HG03280 (cell line): ENCODE measurements at regions not wholly inside any gene's neighbourhood (a gene's known extent, or its start where the extent isn't known, plus 50 kb on each side); places are given as distances from the start of the nearest gene placed in this dataset.
A peak's percentile ranks its signal among the peaks of the same experiment; 100 is the strongest.

Source experiments
- ATAC-seq: cut with Tn5 transposase; IDR thresholded peaks from one replicate; pipeline ENCODE4 v1.9.1; 2021; ENCODE audit warnings: mild to moderate bottlenecking, moderate library complexity; ENCODE audit not compliant: unreplicated experiment

DNA sequence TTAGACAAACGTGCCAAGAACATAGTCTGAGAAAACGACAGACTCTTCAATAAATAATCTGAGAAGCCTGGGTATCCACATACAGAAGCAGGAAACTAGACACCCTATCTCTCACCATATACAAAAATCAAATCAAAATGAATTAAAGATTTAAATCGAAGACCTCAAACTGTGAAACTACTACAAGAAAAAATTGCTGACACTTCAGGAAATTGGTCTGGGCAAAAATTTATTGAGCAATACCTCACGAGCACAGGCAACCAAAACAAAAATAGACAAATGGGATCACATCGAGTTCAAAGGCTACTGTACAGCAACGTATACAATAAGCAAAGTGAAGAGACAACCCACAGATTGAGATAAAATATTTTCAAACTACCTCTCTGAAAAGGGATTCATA lies 292.8 kb upstream of the RGS18 start:
- no peak for ATAC-seq

DNA sequence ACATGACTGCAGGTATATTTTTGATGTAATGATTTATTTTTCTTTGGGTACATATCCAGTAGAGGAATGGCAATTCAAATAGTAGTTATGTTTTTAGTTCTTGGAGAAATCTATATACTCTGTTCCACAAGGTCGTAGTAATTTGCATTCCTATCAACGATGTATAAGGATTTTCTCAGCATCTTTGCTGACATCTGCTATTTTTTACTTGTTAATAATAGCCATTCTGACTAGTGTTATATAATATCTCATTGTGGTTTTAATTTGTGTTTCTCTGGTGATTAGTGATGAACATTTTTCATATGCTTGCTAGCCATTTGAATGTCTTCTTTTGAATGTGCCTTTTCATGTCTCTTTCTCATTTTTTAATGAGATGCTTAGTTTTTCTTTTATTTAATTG lies 292.1 kb upstream of the RGS18 start:
- no peak for ATAC-seq

DNA sequence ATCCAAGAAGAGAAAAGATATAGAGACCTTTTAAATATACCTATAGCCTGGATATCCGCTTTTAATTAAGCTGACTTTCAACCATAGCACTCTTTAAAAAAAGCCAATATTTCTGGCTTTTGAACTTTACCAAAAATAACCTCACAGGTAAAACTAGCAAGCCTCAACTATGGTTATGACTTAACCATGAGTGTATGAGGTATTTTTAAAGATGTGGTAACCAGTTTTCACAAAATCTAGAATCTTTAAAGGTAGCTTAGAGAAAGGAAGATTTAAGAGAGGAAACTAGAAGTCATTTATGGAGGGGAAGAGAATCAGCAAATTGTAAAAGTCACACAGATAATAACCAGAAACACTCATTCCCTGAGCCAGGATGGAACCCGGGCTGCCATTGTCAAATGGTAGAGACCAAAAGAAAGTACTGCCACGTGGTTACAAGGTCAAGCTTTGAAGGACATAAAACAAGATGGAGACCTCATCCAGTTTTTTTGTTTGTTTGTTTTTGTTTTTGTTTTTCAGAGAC lies 288.4 kb upstream of the RGS18 start:
- no peak for ATAC-seq

DNA sequence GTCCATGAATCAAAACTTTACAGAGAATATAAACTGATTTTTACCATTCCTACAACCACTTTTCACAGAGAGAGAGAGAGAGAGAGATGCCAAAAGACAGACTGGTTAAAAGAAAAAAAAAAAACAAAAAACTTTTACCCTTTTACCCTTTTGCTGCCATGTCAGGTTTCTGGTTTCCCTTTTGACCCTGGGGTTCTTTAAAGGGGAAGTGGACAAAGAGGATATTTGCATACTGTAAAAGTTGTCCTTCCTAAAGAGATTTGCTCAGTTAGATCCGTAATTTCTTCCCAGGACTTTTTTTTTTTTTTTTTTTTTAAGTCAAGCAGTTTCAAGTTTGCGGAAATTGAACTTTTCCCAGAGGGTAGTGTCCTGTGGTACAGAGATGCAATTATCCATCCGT lies 287.8 kb upstream of the RGS18 start:
- peak; percentile 53 for ATAC-seq

DNA sequence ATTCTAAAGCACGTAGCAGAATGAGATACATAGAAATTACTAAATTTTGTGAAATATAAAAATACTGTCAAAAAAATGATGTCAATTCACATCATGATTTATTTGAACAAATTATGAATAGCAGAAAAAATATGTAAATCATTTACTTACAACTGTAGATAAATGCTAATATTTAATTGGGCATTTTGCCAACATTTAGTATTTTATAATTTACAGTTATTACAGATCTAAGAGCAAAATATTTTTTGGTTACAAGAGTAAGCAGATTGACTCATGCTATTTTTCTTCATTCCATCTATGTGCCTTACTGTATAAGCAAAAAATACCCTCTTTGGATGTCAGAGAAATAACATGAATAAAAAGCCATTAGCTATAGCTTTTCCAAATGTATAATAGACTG lies 282.3 kb upstream of the RGS18 start:
- ATAC-seq, result no peak

DNA sequence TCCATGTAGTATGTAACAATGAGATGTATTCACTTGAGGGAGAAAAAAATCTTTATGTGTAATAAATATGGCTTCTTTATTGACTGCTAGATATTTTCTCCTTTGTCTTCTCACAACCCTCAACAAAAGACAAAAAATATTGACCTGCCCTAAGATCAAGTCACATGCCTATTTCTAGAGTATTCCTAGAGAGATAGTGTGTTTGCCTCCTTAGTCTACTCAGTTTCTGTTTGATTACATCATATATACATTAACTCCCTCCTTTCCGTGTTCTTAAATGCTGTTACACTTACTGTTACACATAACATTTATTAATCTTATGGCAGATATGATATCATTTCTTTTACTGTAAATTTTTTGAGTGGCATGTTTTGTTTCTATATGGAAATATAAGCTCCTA lies 281.6 kb upstream of the RGS18 start:
- ATAC-seq, result no peak

DNA sequence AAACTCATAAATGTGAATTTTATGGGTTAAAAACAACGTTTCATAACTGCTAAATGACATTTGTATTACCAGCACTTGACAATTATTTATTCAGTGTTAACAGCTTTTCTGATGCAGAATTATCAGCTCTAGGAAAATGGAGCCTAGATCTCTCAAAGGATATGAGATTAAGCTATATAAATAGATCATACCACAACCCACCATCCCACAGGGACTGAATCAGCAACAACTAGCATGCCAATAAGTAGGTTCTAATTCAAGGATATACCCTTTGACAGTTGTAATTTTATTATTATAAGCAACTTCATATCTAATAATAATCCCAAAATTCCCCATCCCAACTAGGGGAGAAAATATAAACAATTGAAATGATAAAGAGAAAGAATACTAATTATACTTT lies 275.4 kb upstream of the RGS18 start:
- no peak for ATAC-seq

DNA sequence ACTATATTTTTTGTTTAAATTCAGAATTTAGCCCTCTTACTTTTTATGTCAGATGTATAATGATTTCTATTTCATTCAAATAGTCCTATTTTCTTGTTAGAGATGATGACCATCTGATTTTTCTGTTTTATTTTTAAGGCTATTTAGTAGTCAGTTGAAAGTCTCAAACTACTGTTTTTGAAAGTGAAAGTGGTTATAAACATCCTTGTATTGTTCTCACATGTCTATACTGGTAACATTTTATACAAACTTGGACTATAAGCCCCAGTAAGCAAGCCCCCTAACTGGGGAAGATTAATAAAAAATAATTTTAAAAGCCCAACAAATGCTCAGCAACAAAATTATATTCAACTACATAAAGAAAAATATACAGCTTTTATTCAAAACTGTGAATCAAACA lies 271.3 kb upstream of the RGS18 start:
- ATAC-seq, result no peak

DNA sequence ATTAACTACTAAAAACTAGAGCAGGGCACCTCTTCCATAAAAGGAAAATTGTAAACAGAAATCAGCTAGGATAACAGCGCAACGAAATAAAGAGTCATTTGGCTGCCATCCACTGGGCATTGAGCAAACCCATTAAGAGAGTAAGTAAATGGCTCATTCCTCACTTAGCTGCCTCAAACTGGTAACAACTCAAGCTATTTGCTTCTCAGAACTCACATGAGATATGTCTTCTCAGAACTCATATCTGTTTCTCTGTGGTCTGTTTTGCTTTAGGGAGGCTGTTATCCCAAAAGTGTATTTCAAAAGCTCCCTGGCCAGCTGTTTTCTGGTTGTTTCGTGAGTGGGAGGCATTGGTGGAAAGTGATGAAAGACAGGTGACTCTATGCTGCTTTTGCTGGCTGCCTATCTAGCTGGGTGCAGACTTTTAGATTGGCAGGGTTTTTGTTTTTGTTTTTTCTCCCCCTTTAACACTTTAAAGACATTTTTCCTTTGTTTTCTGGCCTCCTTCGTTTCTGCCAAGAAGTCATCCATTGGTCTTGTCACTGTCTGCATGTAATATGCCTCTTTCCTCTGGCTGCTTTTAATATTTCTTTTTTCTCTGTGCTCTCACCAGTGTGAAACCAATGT lies 269.2 kb upstream of the RGS18 start:
- no peak for ATAC-seq

DNA sequence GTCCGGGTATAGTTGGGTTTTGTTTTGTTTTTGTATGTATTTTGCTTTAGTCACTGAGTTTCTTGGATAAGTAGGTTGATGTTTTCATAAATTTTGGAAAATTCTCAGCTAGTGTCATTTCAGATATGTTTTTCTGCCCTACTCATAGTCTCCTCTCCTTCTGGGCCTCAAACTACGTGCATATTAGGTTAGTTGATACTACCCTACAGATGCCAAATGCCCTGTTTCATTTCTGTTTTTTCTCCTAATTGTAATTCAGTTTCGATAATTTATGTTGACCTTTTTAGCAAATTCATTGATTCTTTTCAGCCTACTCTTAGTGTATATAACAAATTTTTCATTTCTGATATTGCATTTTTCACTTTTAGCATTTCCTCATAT lies 268.6 kb upstream of the RGS18 start:
- no peak for ATAC-seq

DNA sequence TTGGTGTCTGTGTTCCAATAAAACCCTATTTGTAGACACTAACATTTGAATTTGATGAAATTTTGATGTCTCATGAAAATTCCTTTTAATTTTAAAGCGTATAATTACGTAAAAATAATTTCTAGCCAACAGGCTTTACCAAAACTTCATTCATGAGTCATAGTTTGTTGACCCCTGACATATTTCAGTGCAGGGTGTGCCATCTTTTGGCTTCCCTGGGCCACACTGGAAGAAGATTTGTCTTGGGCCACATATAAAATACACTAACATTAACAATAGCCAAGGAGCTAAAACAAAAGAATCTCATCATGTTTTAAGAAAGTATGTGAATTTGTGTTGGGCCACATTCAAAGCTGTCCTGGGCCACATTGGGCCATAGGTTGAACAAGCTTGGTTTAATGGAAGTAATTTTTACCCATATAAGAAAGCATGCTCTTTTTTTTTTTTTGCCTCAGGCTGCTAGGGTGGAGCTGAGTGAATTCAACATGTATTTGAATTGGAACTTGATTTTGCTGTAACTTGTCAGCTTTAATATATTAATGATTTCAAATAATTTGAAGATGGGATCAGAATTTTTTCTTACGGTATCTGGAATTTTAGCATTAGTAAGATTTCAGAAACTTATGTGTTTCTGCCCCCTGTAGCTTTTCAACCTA lies 267.7 kb upstream of the RGS18 start:
- no peak for ATAC-seq

DNA sequence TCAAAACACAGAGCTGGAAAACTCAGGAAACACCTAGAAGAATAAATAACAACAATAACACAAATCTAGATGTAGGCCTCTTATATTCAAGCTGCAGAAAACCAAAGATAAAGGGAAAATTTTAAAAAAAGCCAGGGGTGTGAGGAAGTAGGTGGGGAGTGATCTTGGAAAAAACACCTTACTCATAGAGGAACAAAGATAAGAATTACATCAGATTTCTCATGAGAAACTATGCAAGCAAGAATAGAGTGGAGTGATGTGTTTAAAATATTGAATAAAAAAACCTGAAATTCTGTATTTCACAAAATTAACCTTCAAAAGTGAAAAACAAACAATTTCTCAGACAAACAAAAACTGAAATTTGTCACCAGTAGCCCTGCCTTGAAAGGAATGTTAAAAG lies 265.5 kb upstream of the RGS18 start:
- ATAC-seq, result no peak

DNA sequence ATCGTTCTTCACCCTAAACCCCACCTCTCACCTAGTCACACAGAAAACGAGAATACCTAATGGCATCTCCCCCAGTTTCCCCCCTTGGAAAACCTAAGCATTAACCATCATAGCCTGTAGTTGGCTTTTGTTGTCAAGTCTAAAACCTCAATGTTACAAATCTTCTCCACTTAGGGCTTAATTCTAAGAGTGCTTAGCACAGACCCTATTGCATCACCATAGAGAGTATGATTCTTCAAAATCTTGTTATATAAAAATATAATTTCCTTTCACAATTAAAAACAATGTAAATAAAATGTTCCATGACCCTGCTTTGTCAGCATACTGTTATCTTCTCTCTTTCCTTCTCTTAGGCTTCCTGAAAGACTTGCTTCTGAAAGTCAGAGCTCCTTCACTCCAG lies 263.2 kb upstream of the RGS18 start:
- ATAC-seq, result no peak

DNA sequence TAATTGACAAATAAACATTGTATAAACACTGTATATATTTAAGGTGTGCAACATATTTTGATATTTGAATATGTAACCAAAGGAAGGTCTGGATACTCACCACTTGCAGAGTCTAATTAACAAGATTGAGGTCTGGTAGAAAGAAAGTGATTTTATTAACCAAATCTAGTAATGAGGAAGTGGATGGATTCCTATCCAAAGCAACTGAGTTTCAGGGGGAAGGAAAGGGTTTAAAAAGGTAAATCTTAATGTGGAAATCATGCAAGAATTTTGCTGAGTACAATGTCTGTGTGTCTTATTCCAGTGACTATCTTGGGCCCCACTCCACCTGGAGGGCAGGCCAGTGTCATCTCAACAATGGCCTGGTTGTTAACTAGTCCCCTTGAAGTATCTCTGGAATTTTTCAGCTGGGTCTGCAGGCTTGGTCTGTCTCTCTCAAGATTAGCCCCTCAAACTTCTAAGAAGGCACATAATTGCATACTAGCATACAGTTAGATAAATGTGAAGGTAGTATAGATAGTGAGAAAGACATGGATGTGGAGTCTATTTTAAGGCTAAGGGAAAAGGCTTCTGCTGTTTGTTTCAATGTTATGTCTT lies 262.7 kb upstream of the RGS18 start:
- no peak for ATAC-seq

DNA sequence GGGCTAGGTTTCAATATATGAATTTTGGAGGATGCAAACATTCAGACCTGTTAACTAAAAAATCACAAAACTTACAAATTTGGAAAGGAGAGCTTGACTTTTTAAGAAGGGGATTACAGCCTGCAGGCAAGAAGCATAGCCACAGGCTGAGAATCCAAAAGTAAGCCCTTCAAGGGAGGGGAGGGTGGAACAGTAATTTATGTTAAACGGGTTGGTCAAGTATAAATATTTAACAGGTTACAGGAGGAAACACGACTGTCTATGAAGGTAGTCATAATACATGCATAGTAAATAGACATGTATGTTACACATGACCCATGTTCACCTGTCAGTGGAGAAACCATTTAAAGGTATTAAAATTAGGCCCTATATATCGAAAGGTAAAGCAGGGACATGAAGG lies 261.1 kb upstream of the RGS18 start:
- no peak for ATAC-seq

DNA sequence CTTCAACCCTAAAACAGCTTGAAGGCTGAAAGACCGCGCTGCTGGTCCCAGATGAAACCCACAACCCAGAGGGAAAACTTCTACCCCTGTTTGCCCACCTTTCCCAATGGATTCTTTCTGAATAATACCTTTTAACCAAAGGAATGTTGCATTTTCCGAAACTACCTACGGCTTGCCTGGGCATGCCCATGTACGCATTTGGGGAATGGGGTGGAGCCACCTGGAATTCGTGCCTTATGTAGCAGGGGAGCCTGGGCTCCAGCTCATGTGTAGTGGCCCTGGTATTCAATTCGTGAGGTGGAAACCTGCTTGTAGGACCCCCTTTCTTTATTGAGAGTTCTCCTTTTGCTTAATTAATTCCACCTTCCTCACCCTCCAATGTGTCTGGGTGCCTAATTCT lies 256.6 kb upstream of the RGS18 start:
- ATAC-seq, result no peak

DNA sequence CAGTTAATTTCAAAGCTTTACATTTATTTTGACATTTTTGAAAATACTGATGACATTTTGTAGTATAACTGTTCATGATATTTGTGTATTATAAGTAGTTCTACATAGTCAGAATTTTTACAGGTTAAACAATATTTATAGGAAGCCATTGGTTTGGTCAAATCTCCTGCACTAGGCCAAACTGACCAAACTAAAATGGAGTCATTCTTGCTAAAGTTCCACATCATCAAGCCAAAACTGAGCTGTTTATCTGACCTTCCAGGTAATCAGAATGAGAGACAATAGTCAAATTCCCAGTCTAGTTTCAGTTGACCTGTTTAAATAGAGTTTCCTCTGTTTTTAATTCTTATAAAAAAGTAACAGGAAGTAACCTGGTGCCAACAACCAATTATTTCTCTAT lies 253.3 kb upstream of the RGS18 start:
- no peak for ATAC-seq

DNA sequence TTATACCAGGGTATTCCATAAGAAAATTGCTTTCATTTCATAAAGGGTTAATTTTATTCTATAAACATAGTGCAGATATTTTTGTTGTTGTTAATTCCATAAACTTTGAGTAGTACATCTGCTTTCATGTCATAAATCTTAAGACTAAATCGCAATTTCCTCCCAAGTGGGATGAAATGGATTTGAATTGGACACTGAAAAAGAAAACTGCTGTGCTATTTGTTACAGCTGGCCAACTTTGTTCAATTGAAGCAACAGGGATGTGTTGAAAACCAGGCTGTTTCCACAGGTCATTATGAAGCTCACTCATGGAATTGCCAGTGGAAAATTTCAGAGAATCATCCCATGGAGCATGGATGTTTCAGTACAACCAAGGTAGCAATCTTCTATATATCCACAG lies 252.5 kb upstream of the RGS18 start:
- no peak for ATAC-seq

DNA sequence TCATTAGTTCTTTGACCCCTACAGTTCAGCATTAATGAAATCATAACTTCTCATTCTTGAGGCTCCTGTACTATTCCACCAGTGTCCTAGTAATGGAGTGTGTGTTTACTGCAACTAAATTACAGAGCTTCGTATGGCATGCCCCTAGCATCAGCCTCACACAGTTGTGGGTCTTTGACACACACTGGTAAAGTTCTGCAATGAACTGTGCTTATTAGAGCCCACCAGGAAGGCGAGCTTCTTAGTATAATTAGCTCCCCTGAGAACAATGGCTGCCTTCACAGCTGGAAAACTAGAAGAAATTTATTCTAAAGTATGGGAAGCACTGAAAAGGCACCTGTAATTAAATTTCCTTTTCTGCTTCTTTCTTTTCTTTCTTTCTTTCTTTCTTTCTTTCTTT lies 251.1 kb upstream of the RGS18 start:
- ATAC-seq, result no peak

DNA sequence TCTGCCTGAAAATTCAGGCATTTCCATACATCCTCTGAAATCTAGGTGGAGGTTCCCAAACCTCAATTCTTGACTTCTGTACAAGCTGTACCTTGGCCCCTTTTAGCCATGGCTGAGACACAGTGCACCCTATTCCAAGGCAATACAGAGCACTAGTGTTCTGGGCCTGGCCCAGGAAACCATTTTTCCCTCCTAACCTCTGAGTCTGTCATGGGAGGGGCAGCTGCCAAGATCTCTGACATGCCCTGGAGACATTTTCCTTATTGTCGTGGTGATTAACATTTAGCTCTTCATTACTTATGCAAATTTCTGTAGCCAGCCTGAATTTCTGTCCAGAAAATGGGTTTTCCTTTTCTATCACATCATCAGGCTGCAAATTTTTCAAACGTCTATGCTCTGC lies 248.0 kb upstream of the RGS18 start:
- ATAC-seq, result no peak

DNA sequence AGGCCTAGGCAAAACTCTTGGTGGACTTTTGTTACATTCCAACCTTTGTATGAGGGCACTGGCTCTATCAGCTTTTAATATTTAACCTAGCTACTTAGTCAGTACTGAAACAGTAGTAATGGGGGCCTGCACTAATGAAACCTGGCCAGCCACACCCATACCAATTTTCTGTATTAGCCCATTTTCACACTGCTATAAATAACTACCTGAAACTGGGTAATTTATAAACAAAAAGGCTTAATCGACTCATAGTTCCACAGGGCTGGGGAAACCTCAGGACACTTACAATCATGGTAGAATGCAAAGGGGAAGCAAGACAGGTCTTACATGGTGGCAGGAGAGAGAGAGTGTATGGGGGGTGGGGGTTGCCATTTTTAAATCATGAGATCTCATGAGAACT lies 245.7 kb upstream of the RGS18 start:
- ATAC-seq, result no peak

DNA sequence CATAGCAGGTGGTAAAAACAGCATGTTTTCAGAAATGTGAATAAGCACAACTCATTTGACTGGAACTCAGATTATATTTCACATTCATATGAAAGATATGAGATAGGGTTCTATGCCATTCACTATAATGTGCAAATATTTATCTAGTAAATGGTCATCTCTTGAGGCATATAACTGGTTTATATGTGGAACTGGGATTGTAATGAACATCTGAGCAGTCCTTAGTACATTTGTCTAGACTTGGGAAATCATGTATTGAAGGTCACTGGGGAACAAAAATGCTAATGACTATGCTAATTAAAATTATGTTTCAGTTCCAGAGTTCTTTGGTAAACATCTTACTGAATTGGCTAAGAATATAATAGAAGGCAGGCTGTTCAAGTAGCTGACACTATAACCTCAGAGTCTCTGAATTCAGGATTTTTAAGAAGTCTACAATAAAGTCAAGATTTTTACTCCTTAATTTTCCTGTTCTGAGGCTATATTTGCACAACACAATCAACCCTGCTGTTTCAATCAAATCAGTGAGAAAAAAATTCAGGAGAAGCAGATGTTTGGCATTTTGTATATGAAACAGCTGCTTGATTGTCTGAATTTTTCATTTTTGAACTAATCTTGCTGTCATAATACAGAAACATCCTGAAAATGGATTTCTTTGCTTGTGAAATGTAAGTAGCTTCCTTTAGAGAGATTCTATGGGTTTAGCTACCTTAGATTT lies 244.8 kb upstream of the RGS18 start:
- no peak for ATAC-seq
